GM12872 (cell line): ENCODE measurements at regions not wholly inside any gene's neighbourhood (a gene's known extent, or its start where the extent isn't known, plus 50 kb on each side); places are given as distances from the start of the nearest gene placed in this dataset.

ENCODE experiments used
- CTCF ChIP-seq: IDR thresholded peaks from 3 replicates; pipeline ENCODE4 v1.5.1; 2011; ENCODE audit warnings: low read depth, mild to moderate bottlenecking, low read length, moderate library complexity; ENCODE audit not compliant: insufficient read depth

- TF ChIP-seq CTCF = no peak
These were observed 662.8 kb downstream of the BRD1 start for GRCh38 chr22:49164773-49165320.

- no peak for TF ChIP-seq CTCF
These were observed 663.5 kb downstream of the BRD1 start for GRCh38 chr22:49163960-49164690.

- TF ChIP-seq CTCF = no peak
These were observed 664.3 kb downstream of the BRD1 start for GRCh38 chr22:49163258-49163959.

- TF ChIP-seq CTCF = no peak
These were observed 664.8 kb downstream of the BRD1 start for GRCh38 chr22:49162841-49163240.

GRCh38 chr22:49161002-49161850 lies 666.4 kb downstream of the BRD1 start:
- TF ChIP-seq CTCF = no peak

- TF ChIP-seq CTCF = no peak
These were observed 667.2 kb downstream of the BRD1 start for GRCh38 chr22:49160261-49161001.
